HepG2 (cell line): ENCODE measurements at regions not wholly inside any gene's neighbourhood (a gene's known extent, or its start where the extent isn't known, plus 50 kb on each side); places are given as distances from the start of the nearest gene placed in this dataset.
A peak's percentile ranks its signal among the peaks of the same experiment; 100 is the strongest.

Experiments used
- ATAC-seq: fragments of 200-7000 bp; cut with Tn5 transposase; 3 replicates; pipeline ENCODE4 v1.9.1; 2020; ENCODE audit warnings: mild to moderate bottlenecking, moderate library complexity
- BruUV-seq: library from RNA; stranded (reverse); fragments of 400-500 nt; replicated peaks from 2 replicates; lab custom pipeline; 2021; lab: Mats Ljungman, UMichigan
- CTCF ChIA-PET: fragments of 300-600 bp; formaldehyde crosslinking; extraction: SDS; loops from one replicate; lab custom pipeline; 2021; ENCODE audit warnings: low total read pairs, inconsistent platforms, low intra/inter-chr PET ratio; lab: Yijun Ruan, JAX
- POLR2A ChIA-PET: fragments of 350-600 bp; sonication (Branson Sonifier 250); formaldehyde crosslinking; loops from one replicate; lab custom pipeline; 2020; ENCODE audit warnings: antibody characterized with exemption, inconsistent platforms; lab: Yijun Ruan, JAX
- DNase-seq: peaks from one replicate; pipeline ENCODE4 v3.0.0-alpha.2; 2015; ENCODE audit warnings: low spot score
- FAIRE-seq: peaks from 3 replicates; lab custom pipeline; 2011; peaks lifted over from hg19 to GRCh38; lab: Jason Lieb, UNC
- H2AFZ ChIP-seq: one replicate; pipeline ENCODE4 v1.6.1; 2011; ENCODE audit warnings: low read length, inconsistent platforms
- H3K27ac ChIP-seq: fragments of 300-600 bp; 3 replicates; pipeline ENCODE4 v1.8.0; 2011; ENCODE audit warnings: mixed run types, mild to moderate bottlenecking, mixed read lengths, low read length, inconsistent platforms; ENCODE audit not compliant: insufficient read depth; ENCODE audit errors: extremely low read length
- H3K27me3 ChIP-seq, 2 experiments: fragments of 200-600 bp in 1 of 2; 2 replicates in 1 of 2; 3 replicates in 1 of 2; pipeline versions ENCODE4 v1.6.0 to v1.8.0; 2011; ENCODE audit warnings: low read length in 2 of 2, mild to moderate bottlenecking in 2 of 2, moderate library complexity in 2 of 2, inconsistent platforms in 1 of 2; ENCODE audit not compliant: insufficient read depth in 2 of 2, control insufficient read depth in 1 of 2
- H3K36me3 ChIP-seq, 2 experiments: fragments of 200-600 bp in 1 of 2; replicated peaks in 1 of 2; 2 replicates in 1 of 2; 3 replicates in 1 of 2; pipeline versions ENCODE4 v1.5.1 to v1.8.0; 2011; ENCODE audit warnings: low read length in 2 of 2, inconsistent platforms in 1 of 2; ENCODE audit not compliant: insufficient read depth in 2 of 2, control insufficient read depth in 1 of 2
- H3K4me1 ChIP-seq: 2 replicates; pipeline ENCODE4 v1.5.1; 2012; ENCODE audit warnings: low read length, inconsistent platforms; ENCODE audit not compliant: insufficient read depth
- H3K4me2 ChIP-seq: 2 replicates; pipeline ENCODE4 v1.6.0; 2011; ENCODE audit warnings: low read depth, low read length, inconsistent platforms
- H3K4me3 ChIP-seq, 3 experiments: fragments of 200-600 bp in 1 of 3; sonication (generic), shearing (Covaris generic) in 1 of 3; replicated peaks in 1 of 3; 2 replicates each; pipeline ENCODE4 v1.5.1; 2011 to 2016; ENCODE audit warnings: low read length in 3 of 3, inconsistent platforms in 2 of 3, low read depth in 2 of 3, mild to moderate bottlenecking in 2 of 3, control low read depth in 1 of 3, mixed read lengths in 1 of 3; ENCODE audit not compliant: insufficient read depth in 1 of 3
- H3K79me2 ChIP-seq: one replicate; pipeline ENCODE4 v1.6.1; 2011; ENCODE audit warnings: low read length, inconsistent platforms; ENCODE audit not compliant: insufficient read depth
- H3K9ac ChIP-seq: 2 replicates; pipeline ENCODE4 v1.6.0; 2011; ENCODE audit warnings: mild to moderate bottlenecking, low read depth, low read length, inconsistent platforms; ENCODE audit not compliant: insufficient read depth
- H3K9me3 ChIP-seq: 2 replicates; pipeline ENCODE4 v1.5.1; 2012; ENCODE audit warnings: mild to moderate bottlenecking, low read length
- H4K20me1 ChIP-seq: 2 replicates; pipeline ENCODE4 v1.6.0; 2011; ENCODE audit warnings: inconsistent platforms, mild to moderate bottlenecking, low read length, moderate library complexity; ENCODE audit not compliant: insufficient read depth
- RAD51 ChIP-seq: fragments of 450-650 bp; IDR thresholded peaks from 2 replicates; pipeline ENCODE4 v1.6.1; 2016; ENCODE audit warnings: borderline replicate concordance
- SOX5 ChIP-seq: IDR thresholded peaks from 2 replicates; pipeline ENCODE4 v1.6.1; 2016; ENCODE audit warnings: borderline replicate concordance
- TRIM22 ChIP-seq: fragments of 450-650 bp; IDR thresholded peaks from 2 replicates; pipeline ENCODE4 v1.6.1; 2017
- ZBTB46 ChIP-seq: sonication (generic); formaldehyde crosslinking; IDR thresholded peaks from 2 replicates; pipeline ENCODE4 v1.4.0; 2020; ENCODE audit warnings: mild to moderate bottlenecking, missing genetic modification reagents, borderline replicate concordance
- WGBS: methylation state at CpG from one replicate; pipeline ENCODE4 v1.1.6; 2017; ENCODE audit warnings: low lambda C conversion rate; 5-methylcytosine and 5-hydroxymethylcytosine counted together
- in situ Hi-C: cut with HindIII; loops from 2 replicates; pipeline ENCODE4 v1.10.0; 2017; ENCODE audit warnings: low pct_unique_long_range_greater_than_20kb; ENCODE audit not compliant: extremely low pct_ligation_motif_present
- intact Hi-C: fragments of 100-400 bp; cut with micrococcal nuclease; formaldehyde crosslinking; loops from one replicate; pipeline ENCODE4 v1.10.0; 2022; ENCODE audit not compliant: unreplicated experiment
- TF ChIP-seq, protein P1 (sequence below): fragments of 450-650 bp; IDR thresholded peaks from 2 replicates; pipeline ENCODE4 v1.6.1; 2016

- Histone ChIP-seq H3K36me3 (no peaks in the 10 kb centered on the region), H3K4me1 (no peaks in the 10 kb centered on the region), H4K20me1 (no peaks in the 10 kb centered on the region), H2AFZ (no peak overlapping the region), H3K4me3 (no peak overlapping the region), H3K9me3 (no peaks in the 10 kb centered on the region), H3K4me2 (no peak overlapping the region), H3K27me3 (no peaks in the 10 kb centered on the region), H3K9ac (no peak overlapping the region), H3K79me2 (no peaks in the 10 kb centered on the region), H3K27ac (no peak overlapping the region)
- in situ Hi-C loops (no loop called here), intact Hi-C loops (no loop called here)
- FAIRE-seq (no peak), DNase-seq (no peak), ATAC-seq (no peak)
- 15% methylated on average over 2 of the region's 2 CpGs for WGBS
- TF ChIP-seq ZBTB46 (CRISPR knock-in tag) (no peak), TRIM22 (no peak), SOX5 (CRISPR knock-in tag) (no peak), RAD51 (no peak)
- TF ChIP-seq, protein P1, sequence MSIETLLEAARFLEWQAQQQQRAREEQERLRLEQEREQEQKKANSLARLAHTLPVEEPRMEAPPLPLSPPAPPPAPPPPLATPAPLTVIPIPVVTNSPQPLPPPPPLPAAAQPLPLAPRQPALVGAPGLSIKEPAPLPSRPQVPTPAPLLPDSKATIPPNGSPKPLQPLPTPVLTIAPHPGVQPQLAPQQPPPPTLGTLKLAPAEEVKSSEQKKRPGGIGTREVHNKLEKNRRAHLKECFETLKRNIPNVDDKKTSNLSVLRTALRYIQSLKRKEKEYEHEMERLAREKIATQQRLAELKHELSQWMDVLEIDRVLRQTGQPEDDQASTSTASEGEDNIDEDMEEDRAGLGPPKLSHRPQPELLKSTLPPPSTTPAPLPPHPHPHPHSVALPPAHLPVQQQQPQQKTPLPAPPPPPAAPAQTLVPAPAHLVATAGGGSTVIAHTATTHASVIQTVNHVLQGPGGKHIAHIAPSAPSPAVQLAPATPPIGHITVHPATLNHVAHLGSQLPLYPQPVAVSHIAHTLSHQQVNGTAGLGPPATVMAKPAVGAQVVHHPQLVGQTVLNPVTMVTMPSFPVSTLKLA = peak; percentile 50
- POLR2A ChIA-PET = no interaction called here
- no TSS peak for BruUV-seq
- CTCF ChIA-PET = no interaction called here
Measured at GRCh38 chr7:116432527-116432916, 67.0 kb upstream of the CAV2 start.
